ENCODE measurements at regions not wholly inside any gene's neighbourhood (a gene's known extent, or its start where the extent isn't known, plus 50 kb on each side); places are given as distances from the start of the nearest gene placed in this dataset.

DNA sequence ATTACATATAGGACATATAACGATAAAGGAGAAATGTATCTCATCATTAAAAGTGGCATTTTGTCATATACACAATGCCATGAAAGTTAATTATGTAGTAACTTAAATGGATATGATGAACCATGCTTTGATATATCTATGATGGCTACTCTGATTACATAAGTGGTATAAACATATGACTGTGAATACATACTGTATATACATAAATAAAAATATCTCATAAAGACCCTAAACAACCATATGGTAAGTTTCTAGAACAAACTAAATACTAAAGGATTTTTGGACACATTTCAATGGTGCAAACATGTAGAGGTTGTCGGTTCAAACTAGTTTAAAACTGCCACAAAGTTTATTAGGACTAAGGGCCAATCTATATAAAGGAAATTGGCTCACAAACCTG is 849.6 kb upstream of the INTU start:
- TF ChIP-seq, protein P1, sequence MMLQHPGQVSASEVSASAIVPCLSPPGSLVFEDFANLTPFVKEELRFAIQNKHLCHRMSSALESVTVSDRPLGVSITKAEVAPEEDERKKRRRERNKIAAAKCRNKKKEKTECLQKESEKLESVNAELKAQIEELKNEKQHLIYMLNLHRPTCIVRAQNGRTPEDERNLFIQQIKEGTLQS (IDR thresholded peaks at IDR 0.05; ENCODE audit: borderline replicate concordance, extremely low read depth, low read depth, low read length), result no peak
- no peak for TF ChIP-seq SIN3A (IDR thresholded peaks at IDR 0.05; ENCODE audit: low read depth, low read length)
- TF ChIP-seq ZNF207 (IDR thresholded peaks at IDR 0.05; ENCODE audit: borderline replicate concordance), result no peak
- no peak for TF ChIP-seq CHD2 (IDR thresholded peaks at IDR 0.05; ENCODE audit: borderline replicate concordance, low read depth, low read length)
- TF ChIP-seq SRF (IDR thresholded peaks at IDR 0.05; ENCODE audit: low read depth in 2 of 2, low read length in 2 of 2), result no peak
- TF ChIP-seq, protein P2, sequence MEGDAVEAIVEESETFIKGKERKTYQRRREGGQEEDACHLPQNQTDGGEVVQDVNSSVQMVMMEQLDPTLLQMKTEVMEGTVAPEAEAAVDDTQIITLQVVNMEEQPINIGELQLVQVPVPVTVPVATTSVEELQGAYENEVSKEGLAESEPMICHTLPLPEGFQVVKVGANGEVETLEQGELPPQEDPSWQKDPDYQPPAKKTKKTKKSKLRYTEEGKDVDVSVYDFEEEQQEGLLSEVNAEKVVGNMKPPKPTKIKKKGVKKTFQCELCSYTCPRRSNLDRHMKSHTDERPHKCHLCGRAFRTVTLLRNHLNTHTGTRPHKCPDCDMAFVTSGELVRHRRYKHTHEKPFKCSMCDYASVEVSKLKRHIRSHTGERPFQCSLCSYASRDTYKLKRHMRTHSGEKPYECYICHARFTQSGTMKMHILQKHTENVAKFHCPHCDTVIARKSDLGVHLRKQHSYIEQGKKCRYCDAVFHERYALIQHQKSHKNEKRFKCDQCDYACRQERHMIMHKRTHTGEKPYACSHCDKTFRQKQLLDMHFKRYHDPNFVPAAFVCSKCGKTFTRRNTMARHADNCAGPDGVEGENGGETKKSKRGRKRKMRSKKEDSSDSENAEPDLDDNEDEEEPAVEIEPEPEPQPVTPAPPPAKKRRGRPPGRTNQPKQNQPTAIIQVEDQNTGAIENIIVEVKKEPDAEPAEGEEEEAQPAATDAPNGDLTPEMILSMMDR (IDR thresholded peaks at IDR 0.05 in 2 of 3, conservative IDR thresholded peaks at IDR 0.05 in 1 of 3; ENCODE audit: control insufficient read depth in 2 of 3, extremely low read depth in 1 of 3, insufficient read depth in 1 of 3, low read depth in 3 of 3, low read length in 3 of 3), result no peak
- TF ChIP-seq NFIC (IDR thresholded peaks at IDR 0.05; ENCODE audit: low read depth, low read length), result no peak
- TF ChIP-seq, protein P3, sequence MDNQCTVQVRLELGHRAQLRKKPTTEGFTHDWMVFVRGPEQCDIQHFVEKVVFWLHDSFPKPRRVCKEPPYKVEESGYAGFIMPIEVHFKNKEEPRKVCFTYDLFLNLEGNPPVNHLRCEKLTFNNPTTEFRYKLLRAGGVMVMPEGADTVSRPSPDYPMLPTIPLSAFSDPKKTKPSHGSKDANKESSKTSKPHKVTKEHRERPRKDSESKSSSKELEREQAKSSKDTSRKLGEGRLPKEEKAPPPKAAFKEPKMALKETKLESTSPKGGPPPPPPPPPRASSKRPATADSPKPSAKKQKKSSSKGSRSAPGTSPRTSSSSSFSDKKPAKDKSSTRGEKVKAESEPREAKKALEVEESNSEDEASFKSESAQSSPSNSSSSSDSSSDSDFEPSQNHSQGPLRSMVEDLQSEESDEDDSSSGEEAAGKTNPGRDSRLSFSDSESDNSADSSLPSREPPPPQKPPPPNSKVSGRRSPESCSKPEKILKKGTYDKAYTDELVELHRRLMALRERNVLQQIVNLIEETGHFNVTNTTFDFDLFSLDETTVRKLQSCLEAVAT (IDR thresholded peaks at IDR 0.05), result no peak
- no peak for TF ChIP-seq JUND (IDR thresholded peaks at IDR 0.05; ENCODE audit: low read depth, low read length)
- no peak for TF ChIP-seq NFXL1 (IDR thresholded peaks at IDR 0.05; ENCODE audit: borderline replicate concordance)
- no peak for TF ChIP-seq ESRRA (IDR thresholded peaks at IDR 0.05; ENCODE audit: low read length)
- no peak for TF ChIP-seq SUZ12 (IDR thresholded peaks at IDR 0.05; ENCODE audit: unreplicated experiment)
- no peak for TF ChIP-seq POLR2AphosphoS5 (IDR thresholded peaks at IDR 0.05; ENCODE audit: low read length)
- no peak for TF ChIP-seq FOXM1 (IDR thresholded peaks at IDR 0.05; ENCODE audit: low read depth, low read length)
